ENCODE measurements at regions not wholly inside any gene's neighbourhood (a gene's known extent, or its start where the extent isn't known, plus 50 kb on each side); places are given as distances from the start of the nearest gene placed in this dataset.

- TF ChIP-seq CTCF (IDR thresholded peaks at IDR 0.05) (no peak), POLR2A (IDR thresholded peaks at IDR 0.05) (no peak)
Observed at GRCh38 chr7:131157530-131158243, 170.0 kb upstream of the MKLN1 start.
